ENCODE measurements at regions not wholly inside any gene's neighbourhood (a gene's known extent, or its start where the extent isn't known, plus 50 kb on each side); places are given as distances from the start of the nearest gene placed in this dataset.

DNA sequence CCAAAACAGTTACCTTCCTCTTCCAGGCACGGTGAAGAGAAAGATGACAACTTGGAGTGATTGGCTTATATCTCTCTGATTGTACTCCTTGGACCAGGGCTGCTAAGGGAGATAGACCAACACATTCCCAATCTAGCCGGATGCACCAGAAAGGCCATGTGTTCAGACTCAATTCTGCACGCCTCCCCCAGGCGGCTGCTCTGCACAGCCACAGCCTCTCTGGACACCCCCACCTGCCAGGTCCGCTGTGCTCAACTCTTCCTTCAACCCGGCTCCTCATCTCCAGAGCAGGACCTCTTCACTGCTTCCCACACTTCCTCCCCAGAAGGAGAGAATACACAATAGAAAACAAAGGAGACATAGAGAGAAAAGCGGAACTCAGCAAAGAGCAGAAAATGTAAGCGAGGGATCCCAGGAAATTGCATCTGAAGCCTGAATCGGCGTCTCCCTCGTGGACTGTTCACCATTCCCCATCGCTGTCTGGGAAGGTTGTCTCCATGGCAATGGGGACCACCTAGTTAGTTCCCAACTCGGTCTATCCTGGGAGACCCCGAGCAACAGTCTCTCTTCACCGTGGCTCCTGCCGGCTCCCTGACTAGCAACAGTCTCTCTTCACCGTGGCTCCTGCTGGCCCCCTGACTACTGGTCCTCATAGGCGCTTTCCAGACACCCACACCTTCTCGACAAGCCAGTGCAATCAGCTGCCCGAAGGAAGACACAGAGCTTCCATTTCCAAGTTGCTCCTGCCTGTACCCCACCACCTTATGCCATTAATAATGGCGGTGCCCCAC is 361.7 kb upstream of the MYT1L start:
- DNase-seq: no peak

- DNase-seq: no peak
These were observed 360.3 kb upstream of the MYT1L start for GRCh38 chr2:2691419-2691818.

DNA sequence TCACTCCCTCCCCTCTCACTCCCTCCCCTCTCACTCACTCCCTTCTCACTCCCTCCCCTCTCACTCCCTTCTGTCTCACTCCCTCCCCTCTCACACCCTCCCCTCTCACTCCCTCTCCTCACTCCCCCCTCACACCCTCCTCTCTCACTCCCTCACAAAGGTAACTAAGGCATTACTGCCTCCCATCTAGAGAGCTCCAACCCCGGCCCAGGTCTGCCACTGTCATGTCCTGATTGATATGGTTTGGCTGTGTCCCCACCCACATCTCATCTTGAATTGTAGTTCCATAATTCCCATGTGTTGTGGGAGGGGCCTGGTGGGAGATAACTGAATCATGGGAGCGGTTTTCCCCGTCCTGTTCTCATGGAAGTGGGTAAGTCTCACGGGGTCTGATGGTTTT is 359.9 kb upstream of the MYT1L start:
- no peak for DNase-seq

- DNase-seq: no peak
These were observed 358.2 kb upstream of the MYT1L start for GRCh38 chr2:2689306-2689705.

DNA sequence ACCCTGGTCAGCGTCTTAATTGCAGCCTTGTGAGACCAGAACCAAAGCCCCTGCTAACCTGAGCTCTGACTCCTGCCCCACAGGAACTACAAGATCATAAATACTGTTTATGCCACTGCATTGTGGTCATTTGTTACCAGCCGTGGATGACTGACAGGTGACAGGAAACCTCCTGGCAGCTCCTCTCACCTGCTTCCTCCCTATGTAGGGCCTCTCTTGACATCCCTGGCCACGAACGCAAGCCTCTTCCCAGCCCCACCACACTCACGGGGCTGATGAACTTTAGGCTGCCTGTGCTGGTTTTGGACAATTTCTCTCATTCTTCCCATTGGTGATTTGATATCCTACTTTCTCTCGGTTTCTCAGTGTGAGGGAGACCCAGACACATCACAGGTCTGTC is 357.2 kb upstream of the MYT1L start:
- no peak for DNase-seq

- no peak for DNase-seq
These were observed 356.7 kb upstream of the MYT1L start for GRCh38 chr2:2687745-2688144.

DNA sequence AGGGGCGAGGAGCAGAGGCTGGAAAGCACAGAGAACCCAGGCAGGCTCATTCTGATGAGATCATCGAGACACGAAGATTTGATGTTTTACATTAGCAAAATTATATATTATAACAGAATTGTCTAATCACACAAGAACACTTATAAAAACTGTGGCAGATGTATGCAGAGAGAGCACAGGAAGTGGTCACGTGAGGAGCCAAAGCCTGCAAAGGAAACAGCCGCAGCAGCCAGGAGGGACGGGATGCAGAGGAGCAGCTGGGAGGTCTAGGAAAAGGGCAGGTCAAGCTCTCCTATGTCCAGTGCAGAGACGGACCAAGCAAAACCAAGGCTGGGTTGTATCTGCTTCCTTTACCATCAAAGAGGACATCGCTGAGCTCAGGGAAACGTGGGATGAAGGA is 355.1 kb upstream of the MYT1L start:
- DNase-seq: no peak

DNA sequence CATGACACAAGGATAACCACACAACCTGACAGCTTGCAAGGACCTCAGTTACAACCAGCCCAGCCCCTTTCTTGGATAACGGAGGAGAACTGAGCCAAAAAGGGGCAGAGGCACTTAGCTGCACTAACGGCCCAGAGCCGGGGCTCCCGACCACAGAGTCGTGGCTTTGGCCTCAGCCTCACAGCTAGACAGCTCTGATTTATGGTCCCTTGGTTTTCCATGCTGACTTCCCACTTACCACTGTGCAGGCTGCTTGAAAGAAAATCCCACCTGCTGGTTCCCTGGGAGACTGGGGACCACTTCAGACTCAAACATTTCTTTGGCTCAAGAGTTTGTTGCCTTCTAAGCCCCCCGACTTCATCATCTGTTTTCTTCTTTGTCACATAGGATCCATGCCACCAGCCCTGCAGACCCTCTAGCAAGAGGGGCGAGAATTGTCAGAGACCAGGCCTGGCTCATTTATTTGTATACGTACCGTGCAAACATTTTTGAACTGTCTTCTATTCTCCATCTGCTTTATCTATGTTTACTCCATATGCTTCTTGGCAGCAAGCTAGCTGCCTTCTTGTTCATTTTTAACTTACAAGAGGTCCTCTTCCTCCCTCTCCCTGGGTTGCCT is 352.6 kb upstream of the MYT1L start:
- no peak for DNase-seq

DNA sequence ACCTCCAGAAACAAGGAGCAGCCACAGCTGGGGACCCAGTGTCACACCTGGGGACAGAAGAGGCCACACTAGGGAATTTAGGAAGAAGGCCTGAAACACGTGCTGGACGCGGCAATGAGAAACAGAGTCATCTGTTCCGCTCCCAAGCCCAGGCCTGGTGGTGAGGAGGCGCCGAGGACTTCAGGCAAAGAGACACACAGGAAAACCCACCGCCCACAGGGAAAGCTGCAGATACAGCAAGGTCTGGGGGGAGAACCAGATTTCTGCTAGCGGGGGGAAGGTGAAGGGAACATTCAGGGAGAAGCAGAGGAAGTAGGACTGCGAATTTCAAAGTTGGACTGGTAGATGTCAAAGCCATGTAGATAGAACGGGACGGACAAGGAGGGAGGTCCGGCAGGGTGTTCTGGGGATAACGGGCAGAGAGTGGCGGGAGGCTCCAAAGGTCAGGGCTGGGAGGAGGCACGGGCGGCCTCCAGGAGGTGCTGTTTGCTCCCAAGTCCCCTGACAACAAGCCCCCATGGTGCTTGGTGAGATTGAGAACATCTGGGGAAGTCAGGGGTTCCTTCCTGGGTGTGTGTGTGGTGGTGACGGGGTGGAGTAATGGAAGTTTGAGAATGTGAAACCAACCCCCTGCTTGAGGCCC is 351.7 kb upstream of the MYT1L start:
- DNase-seq: no peak

DNA sequence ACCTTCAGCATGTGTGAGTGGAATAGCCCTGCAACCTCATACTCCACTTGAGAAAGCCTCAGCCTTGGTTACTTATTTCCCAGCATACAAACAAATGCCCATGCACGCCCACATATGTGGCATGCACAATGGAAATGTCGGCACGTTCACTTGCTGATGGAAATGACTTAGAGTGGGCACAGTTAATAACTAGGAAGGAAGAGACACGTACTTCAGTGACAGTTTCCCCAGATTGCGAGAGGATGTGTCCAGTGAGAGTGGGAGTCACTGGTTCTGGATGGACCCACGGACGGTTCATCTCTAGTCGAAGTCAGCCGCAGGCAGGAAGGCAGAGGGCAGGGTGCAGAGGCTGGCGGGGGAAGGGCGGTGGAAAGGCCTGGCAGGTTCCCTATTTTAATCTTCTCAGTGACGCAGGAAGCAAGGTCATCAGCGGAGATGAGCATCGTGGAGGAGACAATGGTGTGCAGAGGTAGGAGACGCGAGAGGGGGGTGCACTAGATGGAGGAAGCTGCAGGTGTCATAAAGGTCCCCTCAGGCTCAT is 350.7 kb upstream of the MYT1L start:
- DNase-seq: no peak

DNA sequence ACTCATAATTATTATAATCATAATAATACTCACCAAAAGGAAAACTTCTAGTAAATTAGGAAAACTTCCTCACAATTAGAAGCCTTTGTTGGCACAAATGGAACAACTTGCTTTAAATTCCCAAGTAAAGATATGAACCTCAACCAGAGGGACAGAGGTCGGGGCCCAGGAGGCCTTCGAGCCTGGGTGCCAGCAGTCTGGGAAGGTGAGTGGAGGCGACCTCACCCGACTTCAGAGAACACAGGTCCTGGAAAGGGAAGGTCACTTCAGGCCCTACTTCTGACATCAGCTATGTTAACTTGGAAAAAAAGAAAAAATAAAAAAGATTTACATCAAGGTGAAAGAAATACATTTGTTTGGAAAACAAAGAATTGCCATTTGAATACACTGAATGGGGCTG is 350.0 kb upstream of the MYT1L start:
- no peak for DNase-seq

DNA sequence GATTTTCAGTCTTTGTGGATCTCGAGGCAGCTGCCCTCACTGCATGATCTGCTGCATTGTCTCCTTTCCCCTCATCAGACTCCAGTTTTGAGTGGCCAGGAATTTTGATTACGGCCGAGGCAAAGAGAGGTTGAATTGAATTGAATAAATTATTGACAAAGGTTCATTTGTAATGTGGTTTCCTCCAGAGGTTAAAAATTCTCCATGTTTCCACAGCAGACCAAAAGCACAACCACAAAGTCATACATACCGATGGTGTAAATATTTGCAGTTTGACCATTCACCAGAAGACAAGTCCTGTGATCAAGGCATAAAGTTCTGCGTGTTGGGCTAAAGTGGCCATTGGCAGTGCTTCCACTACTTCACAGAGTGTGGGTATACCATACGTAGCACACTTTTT is 343.8 kb upstream of the MYT1L start:
- DNase-seq: no peak

- DNase-seq: no peak
These were observed 342.3 kb upstream of the MYT1L start for GRCh38 chr2:2673406-2673805.

GRCh38 chr2:2672249-2672648 is 341.2 kb upstream of the MYT1L start:
- no peak for DNase-seq

- DNase-seq: no peak
These were observed 340.8 kb upstream of the MYT1L start for GRCh38 chr2:2671826-2672225.

DNA sequence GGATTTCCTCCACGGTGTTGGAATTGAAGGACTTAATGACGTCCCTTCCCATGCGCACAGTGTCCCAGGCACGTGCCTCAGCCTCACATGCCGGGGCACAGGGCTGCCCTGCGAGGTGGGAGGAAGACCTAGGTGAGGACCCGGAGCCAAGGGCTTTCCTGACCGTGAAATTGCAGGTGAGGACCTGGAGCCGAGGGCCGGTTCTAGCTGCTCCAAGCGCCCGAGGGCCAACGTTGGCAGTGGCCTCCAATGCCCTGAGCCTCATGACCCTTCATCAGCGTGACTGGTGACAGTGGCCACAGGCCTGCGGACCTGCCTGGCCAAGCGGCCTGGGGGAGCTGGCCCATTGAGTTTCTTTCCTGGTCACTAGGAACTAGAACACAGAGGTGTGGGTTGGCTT is 338.2 kb upstream of the MYT1L start:
- DNase-seq: no peak

DNA sequence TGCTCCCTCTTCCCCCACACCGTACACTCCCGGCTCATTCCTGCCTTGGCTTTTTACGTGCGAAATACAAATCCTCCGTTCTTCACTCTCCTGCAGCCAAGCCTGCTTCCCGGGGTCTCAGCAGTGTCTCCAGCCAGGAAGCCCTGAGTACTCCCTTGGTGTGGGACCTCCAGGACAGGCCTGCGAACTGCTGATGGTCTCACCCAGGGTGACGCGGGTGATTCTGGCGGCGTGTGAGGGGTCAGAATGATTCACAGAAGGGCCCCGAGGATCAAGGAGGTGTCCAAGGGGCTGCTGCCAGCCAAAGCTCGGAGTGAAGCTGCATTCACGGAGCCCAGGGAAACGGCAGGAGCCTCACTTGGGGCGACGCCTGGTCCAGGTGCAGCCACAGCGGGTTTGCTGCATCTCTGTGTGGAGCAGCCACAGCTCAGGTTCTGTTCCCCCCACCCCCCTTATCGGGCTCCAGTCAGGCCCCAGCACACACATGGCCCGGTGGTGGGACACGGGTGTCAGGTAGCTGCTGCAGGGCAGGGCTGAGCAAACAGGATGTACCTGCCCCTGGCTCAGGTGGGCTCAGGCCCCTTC is 337.7 kb upstream of the MYT1L start:
- DNase-seq: no peak

DNA sequence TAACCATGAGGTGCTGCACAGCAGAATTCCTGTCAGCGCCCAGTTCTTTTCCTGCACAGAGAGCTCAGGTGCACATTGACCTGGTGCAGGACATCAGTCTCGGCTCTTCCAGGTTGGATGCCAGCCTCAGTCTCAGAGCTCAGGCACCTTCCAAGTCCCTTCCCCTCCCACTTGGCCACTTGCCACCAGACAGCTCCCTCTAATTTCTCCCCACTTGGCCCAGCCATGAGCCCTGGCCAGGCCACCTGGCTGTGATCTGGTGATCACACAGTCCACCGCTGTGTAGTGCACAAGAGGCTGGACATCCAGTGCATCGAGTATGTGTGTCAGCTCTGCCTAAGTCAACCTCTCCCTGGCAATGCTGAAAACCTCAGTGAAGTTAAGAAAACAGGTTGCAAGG is 336.6 kb upstream of the MYT1L start:
- no peak for DNase-seq

DNA sequence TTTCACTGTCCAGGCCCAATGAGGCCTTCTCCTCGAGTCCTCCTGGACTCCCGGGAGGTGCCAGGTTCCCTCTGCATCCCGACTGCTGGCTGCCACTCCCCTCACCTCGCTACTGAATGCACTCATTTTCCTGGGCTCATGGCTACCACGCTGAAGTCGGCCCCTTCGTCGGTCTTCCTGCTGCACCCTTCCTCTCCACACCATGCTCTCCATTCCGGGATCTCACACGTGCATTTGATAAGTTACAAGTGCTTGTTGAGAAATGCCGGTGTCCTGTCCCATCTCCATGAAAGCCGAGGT is 334.7 kb upstream of the MYT1L start:
- DNase-seq: no peak

DNA sequence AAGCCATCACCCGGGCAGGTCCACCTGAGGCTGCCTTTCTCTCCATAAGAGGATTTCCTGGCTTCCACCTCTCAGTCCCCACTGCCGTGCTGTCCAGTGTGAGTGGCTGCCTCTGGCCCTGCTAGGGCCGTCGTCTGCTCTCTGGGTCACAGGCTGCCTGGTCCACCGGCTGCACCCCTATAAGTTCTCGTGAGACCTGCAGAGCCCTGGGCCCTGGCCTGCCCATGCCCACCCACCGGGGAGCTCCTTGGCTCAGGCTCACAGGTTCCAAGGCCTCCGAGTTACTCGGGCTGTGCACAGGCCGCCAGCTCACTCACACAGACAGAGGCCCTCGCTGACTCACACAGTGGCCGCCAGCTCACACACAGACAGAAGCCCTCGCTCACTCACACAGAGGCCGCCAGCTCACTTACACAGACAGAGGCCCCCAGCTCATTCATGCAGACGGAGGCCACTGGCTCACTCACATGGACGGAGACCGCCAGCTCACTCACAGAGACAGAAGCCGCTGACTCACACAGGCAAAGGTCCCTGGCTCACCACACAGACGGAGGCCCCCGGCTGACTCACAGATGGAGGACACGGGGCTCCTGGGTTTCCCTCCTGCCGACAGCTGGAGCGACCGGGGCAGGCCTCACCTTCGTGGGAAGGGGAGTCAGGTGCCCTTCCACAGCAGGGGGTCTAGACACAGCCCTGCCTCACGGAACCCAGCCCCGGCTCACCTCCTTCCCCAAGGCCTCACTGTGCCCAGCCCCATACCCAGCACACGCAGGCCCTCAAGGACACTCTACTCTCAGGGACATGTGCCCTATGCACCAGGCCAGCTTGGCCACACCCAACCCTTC is 334.1 kb upstream of the MYT1L start:
- DNase-seq: peak; percentile 37

- DNase-seq: no peak
These were observed 332.4 kb upstream of the MYT1L start for GRCh38 chr2:2663401-2664036.

DNA sequence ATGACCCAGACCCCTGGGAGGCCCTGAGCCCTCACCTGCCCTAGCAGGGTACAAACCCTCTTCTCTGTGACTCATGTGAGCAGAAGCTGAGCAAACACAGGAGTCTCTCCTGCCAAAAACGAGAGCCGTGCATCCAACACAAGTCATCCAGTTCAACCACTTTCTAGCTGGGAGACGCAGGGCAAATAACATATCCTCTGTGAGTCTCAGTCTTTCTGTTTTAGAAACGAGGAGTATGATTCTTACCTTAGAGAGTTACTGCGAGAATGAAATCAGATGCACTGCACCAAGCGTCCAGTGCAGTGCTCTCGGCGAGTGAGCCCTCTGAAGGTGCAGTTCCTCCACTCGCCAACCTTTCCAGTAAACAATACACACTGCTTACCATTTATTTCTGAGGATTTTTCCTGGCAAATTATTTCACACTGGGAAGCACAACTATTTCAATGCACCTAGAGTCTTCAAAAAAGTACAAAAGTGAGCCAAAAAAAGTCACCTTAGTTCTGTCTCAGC is 331.8 kb upstream of the MYT1L start:
- DNase-seq: peak; percentile 29

Measured in tongue (tissue), 1 donor.